Calu3 (cell line): ENCODE measurements at regions not wholly inside any gene's neighbourhood (a gene's known extent, or its start where the extent isn't known, plus 50 kb on each side); places are given as distances from the start of the nearest gene placed in this dataset.

Experiments
- BruUV-seq: library from RNA; stranded (reverse); fragments of 400-500 nt; replicated peaks from 2 replicates; lab custom pipeline; 2021; lab: Mats Ljungman, UMichigan
- CTCF ChIA-PET: fragments of 300-600 bp; sonication (Branson Sonifier 250); formaldehyde crosslinking; loops from one replicate; lab custom pipeline; 2022; ENCODE audit warnings: antibody characterized with exemption; lab: Charles Lee
- DNase-seq: peaks from one replicate; pipeline ENCODE4 v3.0.0; 2022
- H3K27ac Mint-ChIP-seq: one replicate; pipeline ENCODE4 v1.8.0; 2022; ENCODE audit warnings: mixed read lengths; ENCODE audit not compliant: unreplicated experiment
- H3K27me3 Mint-ChIP-seq: one replicate; pipeline ENCODE4 v1.8.0; 2022; ENCODE audit warnings: mixed read lengths; ENCODE audit not compliant: unreplicated experiment
- H3K36me3 Mint-ChIP-seq: one replicate; pipeline ENCODE4 v1.8.0; 2022; ENCODE audit warnings: mild to moderate bottlenecking, moderate library complexity, mixed read lengths; ENCODE audit not compliant: insufficient read depth, unreplicated experiment
- H3K4me1 Mint-ChIP-seq: one replicate; pipeline ENCODE4 v1.8.0; 2022; ENCODE audit warnings: mild to moderate bottlenecking, low read depth, mixed read lengths; ENCODE audit not compliant: unreplicated experiment
- H3K4me3 Mint-ChIP-seq: one replicate; pipeline ENCODE4 v1.8.0; 2022; ENCODE audit warnings: mild to moderate bottlenecking, low read depth, moderate library complexity, mixed read lengths; ENCODE audit not compliant: unreplicated experiment
- H3K9me3 Mint-ChIP-seq: one replicate; pipeline ENCODE4 v1.8.0; 2022; ENCODE audit warnings: low read depth, mixed read lengths; ENCODE audit not compliant: unreplicated experiment
- CTCF ChIP-seq: fragments of 200-600 bp; IDR thresholded peaks from one replicate; pipeline ENCODE4 v1.8.0; 2022; ENCODE audit warnings: antibody characterized with exemption; ENCODE audit not compliant: unreplicated experiment
- intact Hi-C: fragments of 100-400 bp; cut with micrococcal nuclease; formaldehyde crosslinking; loops from one replicate; pipeline ENCODE4 v1.10.0; 2022; ENCODE audit not compliant: unreplicated experiment

- TF ChIP-seq CTCF: no peak
- Mint-ChIP-seq H3K27ac (no peak overlapping the region), H3K4me1 (no peaks in the 10 kb centered on the region), H3K4me3 (no peak overlapping the region), H3K36me3 (no peaks in the 10 kb centered on the region), H3K27me3 (peaks cover 16% of the 10 kb centered on the region), H3K9me3 (no peaks in the 10 kb centered on the region)
- intact Hi-C loops: no loop called here
- BruUV-seq: no TSS peak
- no peak for DNase-seq
- CTCF ChIA-PET: no interaction called here
Observed at GRCh38 chr14:58866391-58866790, 228.6 kb downstream of the DACT1 start.

- Mint-ChIP-seq H3K9me3 (no peaks in the 10 kb centered on the region), H3K4me3 (no peak overlapping the region), H3K36me3 (no peaks in the 10 kb centered on the region), H3K4me1 (no peaks in the 10 kb centered on the region), H3K27ac (no peak overlapping the region), H3K27me3 (no peaks in the 10 kb centered on the region)
- BruUV-seq: no TSS peak
- DNase-seq: no peak
- TF ChIP-seq CTCF: no peak
- CTCF ChIA-PET: no interaction called here
- intact Hi-C loops: no loop called here
Observed at GRCh38 chr14:58870961-58871360, 233.2 kb downstream of the DACT1 start.

GRCh38 chr14:58871573-58871972 lies 233.8 kb downstream of the DACT1 start:
- intact Hi-C loops: no loop called here
- H3K9me3 Mint-ChIP-seq: no peaks in the 10 kb centered on the region
- H3K36me3 Mint-ChIP-seq: no peaks in the 10 kb centered on the region
- no peaks in the 10 kb centered on the region for H3K27me3 Mint-ChIP-seq
- H3K4me1 Mint-ChIP-seq: no peaks in the 10 kb centered on the region
- no peak overlapping the region for H3K27ac Mint-ChIP-seq
- DNase-seq: no peak
- no TSS peak for BruUV-seq
- no peak for TF ChIP-seq CTCF
- H3K4me3 Mint-ChIP-seq: no peak overlapping the region
- CTCF ChIA-PET: no interaction called here

GRCh38 chr14:58872061-58872460 lies 234.3 kb downstream of the DACT1 start:
- no peaks in the 10 kb centered on the region for H3K9me3 Mint-ChIP-seq
- DNase-seq: no peak
- BruUV-seq: no TSS peak
- H3K27me3 Mint-ChIP-seq: no peaks in the 10 kb centered on the region
- intact Hi-C loops: no loop called here
- H3K36me3 Mint-ChIP-seq: no peaks in the 10 kb centered on the region
- no peaks in the 10 kb centered on the region for H3K4me1 Mint-ChIP-seq
- CTCF ChIA-PET: no interaction called here
- H3K4me3 Mint-ChIP-seq: no peak overlapping the region
- no peak for TF ChIP-seq CTCF
- no peak overlapping the region for H3K27ac Mint-ChIP-seq
